Spleen (tissue), 11 donors: ENCODE measurements at regions not wholly inside any gene's neighbourhood (a gene's known extent, or its start where the extent isn't known, plus 50 kb on each side); places are given as distances from the start of the nearest gene placed in this dataset.
A peak's percentile ranks its signal among the peaks of the same experiment; 100 is the strongest.

Source experiments
- DNase-seq: peaks from one replicate; pipeline ENCODE4 v3.0.0-alpha.2; 2020
- H3K27ac ChIP-seq, 8 donors: fragments of 200-600 bp; sonication (generic) in 7 of 8; 1 replicate in 4 of 8; 2 replicates in 4 of 8; pipeline versions ENCODE4 v1.5.0 to v1.8.0; 2016 to 2021; ENCODE audit warnings: inconsistent platforms in 4 of 8, mild to moderate bottlenecking in 4 of 8, moderate library complexity in 1 of 8
- H3K27me3 ChIP-seq, 7 donors: fragments of 200-600 bp; sonication (generic) in 6 of 7; replicated peaks in 1 of 7; 1 replicate in 4 of 7; 2 replicates in 3 of 7; pipeline versions ENCODE4 v1.5.0 to v1.8.0; 2016 to 2021; ENCODE audit warnings: inconsistent platforms in 3 of 7, mild to moderate bottlenecking in 1 of 7
- H3K36me3 ChIP-seq, 6 donors: fragments of 200-600 bp; sonication (generic) in 5 of 6; 1 replicate in 4 of 6; 2 replicates in 2 of 6; pipeline versions ENCODE4 v1.5.0 to v1.8.0; 2016 to 2021; ENCODE audit warnings: inconsistent platforms in 2 of 6
- H3K4me1 ChIP-seq, 6 donors: fragments of 200-600 bp; sonication (generic) in 5 of 6; 1 replicate in 3 of 6; 2 replicates in 3 of 6; pipeline versions ENCODE4 v1.5.0 to v1.8.0; 2016 to 2021; ENCODE audit warnings: inconsistent platforms in 3 of 6
- H3K4me3 ChIP-seq, 8 donors: fragments of 200-600 bp; sonication (generic) in 7 of 8; 1 replicate in 4 of 8; 2 replicates in 4 of 8; pipeline versions ENCODE4 v1.5.0 to v1.8.0; 2016 to 2021; ENCODE audit warnings: inconsistent platforms in 4 of 8, mild to moderate bottlenecking in 4 of 8, moderate library complexity in 2 of 8
- H3K9me3 ChIP-seq, 8 donors: fragments of 200-600 bp; sonication (generic) in 7 of 8; 1 replicate in 4 of 8; 2 replicates in 4 of 8; pipeline versions ENCODE4 v1.5.0 to v1.8.0; 2016 to 2021; ENCODE audit warnings: inconsistent platforms in 4 of 8
- POLR2A ChIP-seq, 3 donors: fragments of 450-650 bp; IDR thresholded peaks; one replicate each; pipeline ENCODE4 v1.5.1; 2017; ENCODE audit warnings: antibody characterized with exemption in 3 of 3, mild to moderate bottlenecking in 1 of 3
- POLR2AphosphoS5 ChIP-seq, 3 donors: sonication (generic); formaldehyde crosslinking; IDR thresholded peaks; one replicate each; pipeline ENCODE4 v1.5.1; 2017; ENCODE audit warnings: antibody characterized with exemption in 3 of 3
- WGBS, 5 donors: extraction: QIAGEN DNeasy Blood & Tissue Kit in 3 of 5; methylation state at CpG; one replicate each; pipeline versions ENCODE4 v1.1.5 to v1.1.7; 2013 to 2018; 5-methylcytosine and 5-hydroxymethylcytosine counted together
- intact Hi-C: fragments of 100-400 bp; cut with DNase I; formaldehyde crosslinking; loops from one replicate; pipeline ENCODE4 v1.15.0; 2023; ENCODE audit warnings: low total_unique reads
- TF ChIP-seq, protein P1 (sequence below), 11 experiments: fragments of 200-600 bp in 7 of 11; fragments of 450-650 bp in 4 of 11; sonication (generic) in 4 of 11; IDR thresholded peaks in 8 of 11; conservative IDR thresholded peaks in 3 of 11; 1 replicate in 7 of 11; 2 replicates in 4 of 11; pipeline versions ENCODE4 v1.4.0 to v1.8.0; 2016 to 2021; ENCODE audit warnings: antibody characterized with exemption in 11 of 11, inconsistent platforms in 4 of 11, mild to moderate bottlenecking in 1 of 11
- donor health status: healthy with polysubstance abuse.
- donor health status: DM: no; HTN: no; CAD: no; lungs with moderate emphysema.
- donor health status: DM: no; HTN: no; CAD: no.
- donor health status: Bipolar disorder and iron deficiency.
- donor health status: healthy.
- donor health status: DM: no; HTN: no; CAD: no.
- donor health status: DM: yes; HTN: yes; CAD: no.

- 80 to 93% (median 85%) methylated on average over 7 of the region's 7 CpGs for WGBS, 5 donors
- Histone ChIP-seq H3K36me3 (no peaks in the 10 kb centered on the region), H3K9me3 (no peaks in the 10 kb centered on the region), H3K4me3 (no peak overlapping the region), H3K27ac (peak overlapping the region in 3 of 8 donors; percentile 41 to 58 (median 46)), H3K4me1 (peaks cover 0 to 57% (median 41%) of the 10 kb centered on the region in 6 donors), H3K27me3 (no peaks in the 10 kb centered on the region)
- TF ChIP-seq POLR2AphosphoS5 (IDR thresholded peaks at IDR 0.05) (no peak), POLR2A (IDR thresholded peaks at IDR 0.05) (no peak)
- TF ChIP-seq, protein P1, sequence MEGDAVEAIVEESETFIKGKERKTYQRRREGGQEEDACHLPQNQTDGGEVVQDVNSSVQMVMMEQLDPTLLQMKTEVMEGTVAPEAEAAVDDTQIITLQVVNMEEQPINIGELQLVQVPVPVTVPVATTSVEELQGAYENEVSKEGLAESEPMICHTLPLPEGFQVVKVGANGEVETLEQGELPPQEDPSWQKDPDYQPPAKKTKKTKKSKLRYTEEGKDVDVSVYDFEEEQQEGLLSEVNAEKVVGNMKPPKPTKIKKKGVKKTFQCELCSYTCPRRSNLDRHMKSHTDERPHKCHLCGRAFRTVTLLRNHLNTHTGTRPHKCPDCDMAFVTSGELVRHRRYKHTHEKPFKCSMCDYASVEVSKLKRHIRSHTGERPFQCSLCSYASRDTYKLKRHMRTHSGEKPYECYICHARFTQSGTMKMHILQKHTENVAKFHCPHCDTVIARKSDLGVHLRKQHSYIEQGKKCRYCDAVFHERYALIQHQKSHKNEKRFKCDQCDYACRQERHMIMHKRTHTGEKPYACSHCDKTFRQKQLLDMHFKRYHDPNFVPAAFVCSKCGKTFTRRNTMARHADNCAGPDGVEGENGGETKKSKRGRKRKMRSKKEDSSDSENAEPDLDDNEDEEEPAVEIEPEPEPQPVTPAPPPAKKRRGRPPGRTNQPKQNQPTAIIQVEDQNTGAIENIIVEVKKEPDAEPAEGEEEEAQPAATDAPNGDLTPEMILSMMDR (IDR thresholded peaks at IDR 0.05 in 8 of 11, conservative IDR thresholded peaks at IDR 0.05 in 3 of 11) = no peak
- intact Hi-C loops = loop anchor here (10.0 kb wide), 2 partner anchors 97 to 577 kb away; no protein-coding TSS in a partner anchor
- DNase-seq = no peak
Observed at GRCh38 chr7:26097837-26098668, 53.9 kb upstream of the NFE2L3 start.

DNA sequence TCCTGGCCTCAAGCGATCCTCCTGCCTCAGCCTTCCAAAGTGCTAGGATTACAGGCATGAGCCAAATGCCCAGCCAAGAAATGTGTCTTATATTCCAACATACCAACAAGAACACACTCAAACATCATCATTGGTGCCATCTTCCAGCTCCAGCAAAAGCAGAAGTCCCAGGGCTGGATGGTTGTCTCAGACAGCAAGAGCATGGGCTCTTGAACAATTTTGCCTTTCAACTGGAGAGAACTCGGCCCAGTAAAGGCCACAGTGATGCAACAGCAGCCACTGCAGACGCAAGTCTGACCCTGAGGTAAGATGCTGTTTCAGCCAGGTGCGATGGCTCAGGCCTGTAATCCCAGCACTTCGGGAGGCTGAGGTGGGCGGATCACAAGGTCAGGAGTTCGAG lies 52.8 kb upstream of the NFE2L3 start:
- H3K9me3 ChIP-seq = no peaks in the 10 kb centered on the region
- peak overlapping the region in 1 of 8 donors; percentile 90 for H3K27ac ChIP-seq
- no peak for TF ChIP-seq POLR2AphosphoS5 (IDR thresholded peaks at IDR 0.05)
- TF ChIP-seq, protein P1 (IDR thresholded peaks at IDR 0.05 in 8 of 11, conservative IDR thresholded peaks at IDR 0.05 in 3 of 11) = no peak
- no peak for TF ChIP-seq POLR2A (IDR thresholded peaks at IDR 0.05)
- peaks cover 0 to 69% (median 41%) of the 10 kb centered on the region in 6 donors for H3K4me1 ChIP-seq
- no peak for DNase-seq
- H3K27me3 ChIP-seq = no peaks in the 10 kb centered on the region
- no peaks in the 10 kb centered on the region for H3K36me3 ChIP-seq
- 79 to 94% (median 85%) methylated on average over 7 of the region's 7 CpGs for WGBS, 5 donors
- intact Hi-C loops = loop anchor here (10.0 kb wide), 2 partner anchors 96 to 576 kb away; no protein-coding TSS in a partner anchor
- H3K4me3 ChIP-seq = no peak overlapping the region

GRCh38 chr7:26100406-26101339 lies 51.3 kb upstream of the NFE2L3 start:
- Histone ChIP-seq H3K27ac (peak overlapping the region in 6 of 8 donors; percentile 74 to 90 (median 84)), H3K4me1 (peaks cover 0 to 81% (median 43%) of the 10 kb centered on the region in 6 donors)
- WGBS, 5 donors = 48 to 60% (median 57%) methylated on average over 17 of the region's 17 CpGs

More at GRCh38 chr7:26100406-26101339, 51.3 kb upstream of the NFE2L3 start:
- no peak for DNase-seq
- H3K4me3 ChIP-seq = peak overlapping the region in 7 of 8 donors; percentile 6 to 62 (median 30)
- intact Hi-C loops = no loop called here
- no peaks in the 10 kb centered on the region for H3K36me3 ChIP-seq
- no peaks in the 10 kb centered on the region for H3K9me3 ChIP-seq
- H3K27me3 ChIP-seq = no peaks in the 10 kb centered on the region
- no peak for TF ChIP-seq POLR2AphosphoS5 (IDR thresholded peaks at IDR 0.05)
- TF ChIP-seq POLR2A (IDR thresholded peaks at IDR 0.05) = no peak
- TF ChIP-seq, protein P1 (IDR thresholded peaks at IDR 0.05 in 8 of 11, conservative IDR thresholded peaks at IDR 0.05 in 3 of 11) = no peak
